Pancreas (tissue), 10 donors: ENCODE measurements at regions not wholly inside any gene's neighbourhood (a gene's known extent, or its start where the extent isn't known, plus 50 kb on each side); places are given as distances from the start of the nearest gene placed in this dataset.

Experiments used
- ATAC-seq, 4 donors: fragments of 200-7000 bp; cut with Tn5 transposase; one replicate each; pipeline versions ENCODE4 v1.8.0 to v1.9.1; 2020; ENCODE audit warnings: mild to moderate bottlenecking in 4 of 4, moderate library complexity in 4 of 4
- DNase-seq, 6 donors: peaks; one replicate each; pipeline ENCODE4 v3.0.0-alpha.2; 2020
- FAIRE-seq: peaks from 2 replicates; lab custom pipeline; 2012; peaks lifted over from hg19 to GRCh38; lab: Jason Lieb, UNC
- H3K27ac ChIP-seq, 4 donors: fragments of 200-600 bp; sonication (generic); 1 replicate in 3 of 4; 2 replicates in 1 of 4; pipeline versions ENCODE4 v1.5.0 to v1.8.0; 2020
- H3K27me3 ChIP-seq, 4 donors: fragments of 200-600 bp; one replicate each; pipeline ENCODE4 v1.8.0; 2021
- H3K36me3 ChIP-seq, 3 donors: fragments of 200-600 bp; sonication (generic) in 1 of 3; one replicate each; pipeline versions ENCODE4 v1.5.0 to v1.8.0; 2020 to 2021
- H3K4me1 ChIP-seq, 3 donors: fragments of 200-600 bp; one replicate each; pipeline ENCODE4 v1.8.0; 2021
- H3K4me3 ChIP-seq, 4 donors: fragments of 200-600 bp; sonication (generic) in 2 of 4; one replicate each; pipeline versions ENCODE4 v1.5.0 to v1.8.0; 2020 to 2021
- H3K9me3 ChIP-seq, 4 donors: fragments of 200-600 bp; one replicate each; pipeline ENCODE4 v1.8.0; 2021
- WGBS, 2 donors: extraction: QIAGEN DNeasy Blood & Tissue Kit; methylation state at CpG; one replicate each; pipeline ENCODE4 v1.1.7; 2013; 5-methylcytosine and 5-hydroxymethylcytosine counted together
- intact Hi-C, 3 donors: fragments of 100-400 bp; cut with DNase I; formaldehyde crosslinking; loops; one replicate each; pipeline versions ENCODE4 v1.11.1 to v1.14.2; 2022
- TF ChIP-seq, protein P1 (sequence below), 4 donors: fragments of 200-600 bp; sonication (generic) in 3 of 4; IDR thresholded peaks; one replicate each; pipeline versions ENCODE4 v1.5.0 to v1.8.0; 2021; ENCODE audit warnings: antibody characterized with exemption in 4 of 4
- donor health status: healthy with polysubstance abuse.
- donor health status: DM: no; HTN: no; CAD: no; lungs with moderate emphysema.
- donor health status: DM: no; HTN: no; CAD: no.
- donor health status: control.
- donor health status: control.
- donor health status: Bipolar disorder and iron deficiency.
- donor health status: DM: yes; HTN: yes; CAD: no.
- donor health status: DM: no; HTN: no; CAD: no.
- donor health status: DM: no; HTN: no; CAD: no.
- donor health status: DM: yes; HTN: yes; CAD: no.

DNA sequence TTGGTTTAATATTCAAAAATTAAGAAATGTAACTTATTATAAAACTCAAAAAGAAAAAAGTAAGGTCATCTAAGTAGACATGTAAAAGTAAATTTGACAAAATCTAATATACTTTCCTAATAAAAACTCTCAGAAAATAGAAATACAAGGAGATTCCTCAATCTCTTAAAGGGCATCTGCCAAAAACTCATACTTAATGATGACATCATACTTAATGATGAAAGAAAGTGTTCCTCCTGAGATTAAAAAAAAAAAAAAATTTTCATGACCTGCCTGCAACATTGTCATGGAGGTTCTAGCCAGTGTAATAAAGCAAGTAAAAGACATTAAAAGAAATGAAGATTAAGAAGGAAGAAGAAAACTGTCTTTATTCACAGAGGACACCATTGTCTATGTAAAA lies 325.7 kb upstream of the BTBD3 start:
- Histone ChIP-seq H3K27me3 (no peaks in the 10 kb centered on the region), H3K9me3 (no peaks in the 10 kb centered on the region), H3K36me3 (no peaks in the 10 kb centered on the region), H3K4me3 (no peak overlapping the region), H3K27ac (no peak overlapping the region), H3K4me1 (no peaks in the 10 kb centered on the region)
- TF ChIP-seq, protein P1, sequence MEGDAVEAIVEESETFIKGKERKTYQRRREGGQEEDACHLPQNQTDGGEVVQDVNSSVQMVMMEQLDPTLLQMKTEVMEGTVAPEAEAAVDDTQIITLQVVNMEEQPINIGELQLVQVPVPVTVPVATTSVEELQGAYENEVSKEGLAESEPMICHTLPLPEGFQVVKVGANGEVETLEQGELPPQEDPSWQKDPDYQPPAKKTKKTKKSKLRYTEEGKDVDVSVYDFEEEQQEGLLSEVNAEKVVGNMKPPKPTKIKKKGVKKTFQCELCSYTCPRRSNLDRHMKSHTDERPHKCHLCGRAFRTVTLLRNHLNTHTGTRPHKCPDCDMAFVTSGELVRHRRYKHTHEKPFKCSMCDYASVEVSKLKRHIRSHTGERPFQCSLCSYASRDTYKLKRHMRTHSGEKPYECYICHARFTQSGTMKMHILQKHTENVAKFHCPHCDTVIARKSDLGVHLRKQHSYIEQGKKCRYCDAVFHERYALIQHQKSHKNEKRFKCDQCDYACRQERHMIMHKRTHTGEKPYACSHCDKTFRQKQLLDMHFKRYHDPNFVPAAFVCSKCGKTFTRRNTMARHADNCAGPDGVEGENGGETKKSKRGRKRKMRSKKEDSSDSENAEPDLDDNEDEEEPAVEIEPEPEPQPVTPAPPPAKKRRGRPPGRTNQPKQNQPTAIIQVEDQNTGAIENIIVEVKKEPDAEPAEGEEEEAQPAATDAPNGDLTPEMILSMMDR (IDR thresholded peaks at IDR 0.05), result no peak
- no peak for ATAC-seq
- DNase-seq, result no peak
- intact Hi-C loops, result no loop called here
- no peak for FAIRE-seq

DNA sequence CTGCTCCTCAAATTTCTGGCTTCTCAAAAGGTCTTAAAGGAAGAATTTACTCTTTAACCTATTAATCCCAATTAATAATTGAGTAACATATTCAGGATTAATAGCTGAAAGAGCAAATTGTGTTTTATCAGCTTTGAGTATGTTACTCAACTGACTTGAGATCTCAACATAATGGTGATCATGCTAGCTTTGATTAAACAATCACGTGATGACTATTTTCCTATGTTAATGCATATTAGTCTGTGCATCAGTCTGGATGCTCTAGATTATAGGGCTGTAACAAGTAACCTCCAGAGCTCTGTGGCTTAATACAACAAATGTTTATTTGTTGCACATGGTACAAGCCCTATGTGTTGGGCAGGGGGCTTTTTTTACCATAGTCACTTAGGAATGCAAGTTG lies 313.4 kb upstream of the BTBD3 start:
- Histone ChIP-seq H3K9me3 (no peaks in the 10 kb centered on the region), H3K36me3 (no peaks in the 10 kb centered on the region), H3K4me1 (no peaks in the 10 kb centered on the region), H3K27me3 (no peaks in the 10 kb centered on the region), H3K4me3 (no peak overlapping the region), H3K27ac (no peak overlapping the region)
- FAIRE-seq, result no peak
- ATAC-seq, result no peak
- no peak for DNase-seq
- intact Hi-C loops, result no loop called here
- TF ChIP-seq, protein P1 (IDR thresholded peaks at IDR 0.05), result no peak
- WGBS, 2 donors, result 67 to 82% methylated on average over 1 of the region's 1 CpG

DNA sequence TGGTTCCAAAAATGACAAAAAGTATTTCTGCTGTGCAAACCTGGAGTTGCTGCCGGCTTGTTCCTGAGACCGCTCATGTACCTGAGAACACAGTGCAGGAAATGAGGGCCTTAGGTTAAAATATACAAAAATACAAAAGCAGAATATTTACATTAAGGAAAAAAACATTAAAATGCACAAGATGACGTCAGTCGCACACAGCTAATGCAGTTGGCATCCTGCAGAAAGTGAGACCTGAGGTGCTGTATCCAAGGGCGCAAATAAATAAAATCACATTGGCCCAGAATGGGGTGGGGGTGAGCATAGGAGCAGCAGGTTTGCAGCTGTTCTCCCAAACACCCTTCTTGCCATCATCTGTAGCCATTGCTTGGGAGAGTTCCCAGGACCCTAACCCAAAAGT lies 310.6 kb upstream of the BTBD3 start:
- H3K27me3 ChIP-seq, result no peaks in the 10 kb centered on the region
- TF ChIP-seq, protein P1 (IDR thresholded peaks at IDR 0.05), result no peak
- no peaks in the 10 kb centered on the region for H3K9me3 ChIP-seq
- no peak for ATAC-seq
- no peaks in the 10 kb centered on the region for H3K36me3 ChIP-seq
- 87 to 92% methylated on average over 5 of the region's 5 CpGs for WGBS, 2 donors
- DNase-seq, result no peak
- no peak for FAIRE-seq
- intact Hi-C loops, result no loop called here
- H3K27ac ChIP-seq, result no peak overlapping the region
- H3K4me1 ChIP-seq, result no peaks in the 10 kb centered on the region
- H3K4me3 ChIP-seq, result no peak overlapping the region

DNA sequence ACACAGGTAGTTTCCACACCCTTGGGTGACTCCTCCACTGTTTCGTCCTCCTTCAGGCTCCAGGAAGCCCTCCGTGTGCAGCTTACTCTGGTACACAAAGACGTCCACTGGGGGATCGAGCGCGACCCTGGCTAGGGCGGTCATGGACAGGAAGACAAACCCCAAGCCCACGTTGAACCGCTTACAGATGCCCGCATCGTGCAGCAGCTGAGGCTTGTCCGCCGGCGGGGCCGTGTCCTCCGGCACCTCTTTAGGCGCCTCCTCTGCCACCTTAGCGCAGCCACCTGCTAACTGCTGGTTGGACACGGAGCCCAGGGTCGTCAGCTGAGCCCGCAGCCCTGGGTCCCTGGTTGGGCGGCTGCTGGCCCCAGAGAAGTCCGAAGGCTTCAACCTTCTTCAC lies 309.0 kb upstream of the BTBD3 start:
- FAIRE-seq, result no peak
- Histone ChIP-seq H3K27me3 (no peaks in the 10 kb centered on the region), H3K4me3 (no peak overlapping the region), H3K4me1 (no peaks in the 10 kb centered on the region), H3K27ac (no peak overlapping the region), H3K36me3 (no peaks in the 10 kb centered on the region), H3K9me3 (no peaks in the 10 kb centered on the region)
- ATAC-seq, result no peak
- 89 to 93% methylated on average over 23 of the region's 23 CpGs for WGBS, 2 donors
- intact Hi-C loops, result no loop called here
- peak in 1 of 6 donors; percentile 55 for DNase-seq
- TF ChIP-seq, protein P1 (IDR thresholded peaks at IDR 0.05), result no peak

DNA sequence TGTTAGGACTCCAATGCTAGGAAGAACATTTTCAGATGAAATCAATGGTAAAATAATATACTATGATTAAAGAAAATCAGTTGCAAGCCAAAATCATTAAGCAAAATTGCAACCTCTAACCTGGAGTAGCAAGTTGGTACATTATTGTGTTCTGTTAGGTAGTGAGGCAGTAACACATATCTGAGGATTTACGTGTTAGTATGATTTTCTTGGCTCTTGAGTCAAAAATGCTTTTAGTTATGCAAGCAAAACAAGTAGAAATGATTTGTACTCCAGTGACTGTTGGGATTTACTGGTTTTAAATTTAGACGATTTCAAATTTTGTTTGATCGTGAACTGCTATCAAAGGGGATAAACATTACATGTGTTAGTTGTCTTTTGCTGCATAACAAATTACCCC lies 293.0 kb upstream of the BTBD3 start:
- Histone ChIP-seq H3K27me3 (no peaks in the 10 kb centered on the region), H3K36me3 (no peaks in the 10 kb centered on the region), H3K9me3 (no peaks in the 10 kb centered on the region), H3K4me3 (no peak overlapping the region), H3K27ac (no peak overlapping the region), H3K4me1 (no peaks in the 10 kb centered on the region)
- TF ChIP-seq, protein P1 (IDR thresholded peaks at IDR 0.05), result no peak
- no peak for FAIRE-seq
- DNase-seq, result no peak
- no peak for ATAC-seq
- 85 to 88% methylated on average over 3 of the region's 3 CpGs for WGBS, 2 donors
- intact Hi-C loops, result no loop called here
